GM18873 (cell line): ENCODE measurements at regions not wholly inside any gene's neighbourhood (a gene's known extent, or its start where the extent isn't known, plus 50 kb on each side); places are given as distances from the start of the nearest gene placed in this dataset.
A peak's percentile ranks its signal among the peaks of the same experiment; 100 is the strongest.

ENCODE experiments used
- ATAC-seq: cut with Tn5 transposase; IDR thresholded peaks from one replicate; pipeline ENCODE4 v1.9.1; 2021; ENCODE audit warnings: mild to moderate bottlenecking, moderate library complexity, moderate number of reproducible peaks; ENCODE audit not compliant: unreplicated experiment, low FRiP score

DNA sequence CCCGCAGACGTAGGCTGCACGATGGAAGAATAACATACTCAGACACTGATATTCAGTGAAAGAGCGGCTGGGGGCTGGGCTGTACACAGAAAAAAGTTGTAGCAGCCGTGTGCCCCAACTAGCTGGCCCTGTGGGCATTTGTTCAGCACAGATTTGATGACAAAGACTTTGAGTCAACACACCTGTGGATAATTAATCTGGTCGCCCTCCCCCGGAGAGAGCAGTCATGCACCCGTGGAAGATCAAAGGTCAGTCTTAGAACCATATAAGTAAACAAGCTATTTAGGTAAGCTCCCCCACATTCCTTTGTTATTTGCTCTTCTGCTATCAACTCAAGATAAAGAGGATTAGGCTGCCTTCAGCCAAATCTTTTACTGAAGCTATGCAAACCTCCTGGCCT lies 148.4 kb upstream of the HMCN1 start:
- ATAC-seq = no peak

DNA sequence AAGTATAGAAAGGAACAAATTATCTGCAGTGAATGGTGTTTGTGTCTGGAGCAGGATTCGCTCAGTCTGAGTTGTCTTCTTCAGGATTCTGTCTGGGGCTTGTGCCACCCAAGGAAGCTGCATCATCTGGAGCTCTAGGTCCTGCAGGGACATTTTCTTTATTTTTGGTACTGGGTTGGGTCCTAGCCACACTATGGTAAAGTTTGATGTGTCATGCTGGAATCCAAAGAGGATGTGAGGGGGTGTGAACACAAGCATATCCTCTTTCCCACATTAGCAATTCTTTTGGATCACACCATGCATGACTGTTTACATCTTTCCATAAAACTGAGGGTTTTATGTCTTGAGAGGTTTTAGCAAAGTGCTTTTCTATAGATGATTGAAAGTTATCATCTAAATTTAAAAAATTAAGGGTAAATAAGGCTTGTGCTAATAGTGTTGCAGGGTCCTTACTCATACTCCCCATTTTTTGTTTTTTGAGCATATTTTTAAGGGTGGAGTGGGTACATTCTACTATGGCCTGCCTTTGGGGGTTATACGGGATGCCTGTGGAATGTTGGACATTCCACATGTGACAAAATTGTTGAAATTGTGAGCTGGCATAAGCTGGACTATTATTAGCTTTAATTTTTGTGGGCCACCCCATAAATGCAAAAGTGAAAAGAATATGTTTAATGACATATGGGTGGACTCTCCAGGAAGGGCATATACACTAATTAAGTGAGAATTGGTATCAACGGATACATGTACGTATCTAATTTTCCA lies 152.0 kb upstream of the HMCN1 start:
- no peak for ATAC-seq

DNA sequence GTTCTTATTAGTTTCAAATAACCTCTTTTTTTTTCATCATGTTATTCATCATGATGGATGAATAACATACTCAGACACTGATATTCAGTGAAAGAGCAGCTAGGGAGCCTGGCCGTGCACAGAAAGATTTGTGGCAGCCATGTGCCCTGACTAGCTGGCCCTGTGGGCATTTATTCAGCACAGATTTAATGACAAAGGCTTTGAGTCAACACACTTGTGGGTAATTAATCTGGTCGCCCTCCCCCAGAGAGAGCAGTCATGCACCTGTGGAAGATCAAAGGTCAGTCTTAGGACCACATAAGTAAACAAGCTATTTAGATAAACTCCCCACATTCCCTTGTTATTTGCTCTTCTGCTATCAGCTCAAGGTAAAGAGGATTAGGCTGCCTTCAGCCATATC lies 153.2 kb upstream of the HMCN1 start:
- no peak for ATAC-seq

- ATAC-seq = no peak
Measured at GRCh38 chr1:185578293-185578692, 155.9 kb upstream of the HMCN1 start.

DNA sequence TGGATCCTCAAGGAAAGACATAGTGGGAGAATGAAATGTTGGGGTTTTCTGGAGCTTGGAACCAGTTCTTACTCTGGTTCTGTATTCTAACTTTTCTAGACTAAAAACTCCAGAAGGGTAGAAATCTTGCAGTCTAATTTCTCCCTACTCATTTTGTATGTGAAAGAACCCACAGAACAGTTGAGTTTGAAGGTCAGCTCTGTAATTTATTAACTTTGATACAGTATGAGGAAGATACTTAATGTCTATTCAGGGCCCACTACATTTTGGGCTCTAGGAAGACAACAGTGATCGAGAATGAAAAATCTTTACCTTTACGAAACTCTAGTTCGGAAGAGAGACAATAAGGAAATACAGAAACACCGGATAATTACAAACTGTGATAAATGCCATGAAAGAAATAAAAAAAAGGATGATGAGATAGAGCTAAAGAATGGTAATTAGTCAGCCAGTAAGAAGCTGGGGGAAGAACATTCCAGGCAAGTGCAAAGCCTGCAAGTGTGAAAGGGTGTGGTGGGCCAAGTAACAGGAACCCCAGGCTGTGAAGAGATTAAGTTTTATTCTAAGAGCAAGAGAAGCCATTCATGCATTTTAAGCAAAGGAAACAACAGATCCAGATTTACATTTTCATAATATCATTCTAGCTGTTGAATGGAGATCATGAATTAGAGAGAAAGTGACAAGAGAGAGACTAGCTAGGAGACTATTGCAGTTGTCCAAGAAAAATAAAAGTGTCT lies 159.9 kb upstream of the HMCN1 start:
- ATAC-seq = no peak

GRCh38 chr1:185573677-185574076 lies 160.5 kb upstream of the HMCN1 start:
- ATAC-seq = no peak

DNA sequence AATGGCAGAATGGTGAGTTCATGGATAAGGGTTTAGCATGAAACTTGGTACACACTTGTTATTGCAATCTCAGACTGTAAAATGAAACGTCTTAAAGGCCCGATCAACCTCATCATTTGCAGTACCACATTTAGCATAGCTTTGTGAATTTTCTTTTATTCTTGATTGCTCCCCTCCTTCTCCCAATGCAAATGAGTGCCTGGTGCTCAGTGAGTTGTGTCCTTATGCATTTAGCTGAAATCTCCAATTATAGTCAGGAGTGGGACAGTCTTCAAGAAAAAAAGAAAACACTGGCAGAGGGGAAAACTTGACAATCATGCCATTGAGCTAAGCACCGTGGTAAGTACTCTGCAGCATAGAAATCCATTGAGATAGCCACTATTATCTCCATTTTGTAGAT lies 161.0 kb upstream of the HMCN1 start:
- no peak for ATAC-seq

GRCh38 chr1:185570962-185571361 lies 163.2 kb upstream of the HMCN1 start:
- ATAC-seq = no peak

DNA sequence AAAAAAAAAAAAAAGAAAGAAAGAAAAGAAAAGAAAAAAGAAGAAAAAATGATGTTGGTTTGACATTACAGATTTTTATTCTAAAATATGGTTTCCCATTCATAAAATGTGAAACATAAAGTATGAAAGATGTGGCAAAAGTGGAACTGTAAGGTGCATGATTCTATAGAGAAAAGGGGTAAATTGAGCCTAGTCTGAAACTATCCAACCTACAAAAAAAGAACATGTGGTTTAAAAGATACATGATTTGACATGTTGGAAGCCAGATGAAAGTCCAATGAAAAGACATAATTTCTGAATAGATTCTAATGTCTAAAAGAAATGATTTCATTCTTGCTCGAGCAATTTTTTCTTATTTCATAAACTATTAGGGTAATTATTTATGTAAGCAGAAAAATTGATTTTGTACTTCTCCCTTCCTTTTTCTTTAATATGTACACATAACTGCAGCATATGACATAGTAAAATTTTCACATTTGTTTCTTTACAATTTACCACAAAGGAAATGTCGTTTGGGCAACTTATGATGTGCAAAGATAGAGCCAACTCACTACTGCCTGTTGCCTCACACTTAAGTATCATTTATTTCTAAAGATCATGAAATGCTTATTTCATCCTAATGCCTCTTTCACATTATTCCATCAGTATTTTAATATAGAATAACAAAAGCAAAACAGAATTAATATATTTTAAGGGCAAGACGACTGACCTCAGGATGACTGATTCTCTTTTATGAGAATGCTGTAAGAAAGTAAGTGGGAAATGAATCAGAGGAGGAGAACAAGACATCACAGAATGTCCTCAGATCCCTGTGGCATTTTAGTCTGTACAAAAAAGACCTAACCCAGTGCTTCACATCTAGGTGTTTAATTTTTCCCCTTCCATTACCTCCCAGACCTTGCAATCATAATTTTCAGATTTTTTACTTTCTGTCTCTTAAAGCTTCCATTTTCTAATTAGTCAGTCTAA lies 165.8 kb upstream of the HMCN1 start:
- no peak for ATAC-seq

- ATAC-seq = no peak
Measured at GRCh38 chr1:185567440-185567839, 166.8 kb upstream of the HMCN1 start.

DNA sequence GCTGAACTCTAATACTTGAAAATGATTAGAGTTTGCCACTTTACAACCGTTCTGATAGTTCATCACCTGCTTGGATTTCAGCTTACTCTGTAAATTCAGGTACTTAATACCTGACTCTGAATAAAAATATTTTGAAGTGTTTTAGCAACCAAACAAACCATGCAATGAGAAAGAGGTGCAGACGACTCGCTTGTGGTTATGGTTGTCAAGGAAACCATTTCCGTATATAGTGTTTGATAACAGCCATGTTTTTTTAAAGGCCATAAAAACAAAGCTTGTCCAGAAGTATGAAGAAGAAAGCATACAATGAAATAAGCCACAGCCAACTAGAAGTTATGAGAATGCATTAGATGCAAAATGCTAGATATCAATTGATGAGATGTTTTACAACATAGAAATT lies 167.2 kb upstream of the HMCN1 start:
- ATAC-seq = no peak

DNA sequence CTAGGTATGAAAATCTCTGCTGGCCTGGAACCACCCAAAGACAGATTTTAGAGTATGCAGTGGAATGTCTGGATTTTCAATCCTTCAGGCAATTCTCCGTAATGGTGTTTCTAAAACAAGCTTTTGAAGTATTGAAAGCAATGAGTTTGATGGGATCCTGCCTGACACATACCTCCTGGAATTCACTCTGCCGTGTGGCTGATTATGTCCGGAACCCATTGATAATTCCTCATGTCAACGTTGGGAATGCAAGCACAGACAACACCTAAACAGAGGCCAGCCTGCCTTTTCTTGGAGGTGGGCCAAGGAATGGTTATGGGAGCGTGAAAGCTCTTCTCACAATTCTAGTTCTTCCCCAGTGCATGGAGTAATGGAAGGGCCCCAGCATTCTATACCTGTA lies 168.9 kb upstream of the HMCN1 start:
- no peak for ATAC-seq

GRCh38 chr1:185564816-185565215 lies 169.4 kb upstream of the HMCN1 start:
- no peak for ATAC-seq

DNA sequence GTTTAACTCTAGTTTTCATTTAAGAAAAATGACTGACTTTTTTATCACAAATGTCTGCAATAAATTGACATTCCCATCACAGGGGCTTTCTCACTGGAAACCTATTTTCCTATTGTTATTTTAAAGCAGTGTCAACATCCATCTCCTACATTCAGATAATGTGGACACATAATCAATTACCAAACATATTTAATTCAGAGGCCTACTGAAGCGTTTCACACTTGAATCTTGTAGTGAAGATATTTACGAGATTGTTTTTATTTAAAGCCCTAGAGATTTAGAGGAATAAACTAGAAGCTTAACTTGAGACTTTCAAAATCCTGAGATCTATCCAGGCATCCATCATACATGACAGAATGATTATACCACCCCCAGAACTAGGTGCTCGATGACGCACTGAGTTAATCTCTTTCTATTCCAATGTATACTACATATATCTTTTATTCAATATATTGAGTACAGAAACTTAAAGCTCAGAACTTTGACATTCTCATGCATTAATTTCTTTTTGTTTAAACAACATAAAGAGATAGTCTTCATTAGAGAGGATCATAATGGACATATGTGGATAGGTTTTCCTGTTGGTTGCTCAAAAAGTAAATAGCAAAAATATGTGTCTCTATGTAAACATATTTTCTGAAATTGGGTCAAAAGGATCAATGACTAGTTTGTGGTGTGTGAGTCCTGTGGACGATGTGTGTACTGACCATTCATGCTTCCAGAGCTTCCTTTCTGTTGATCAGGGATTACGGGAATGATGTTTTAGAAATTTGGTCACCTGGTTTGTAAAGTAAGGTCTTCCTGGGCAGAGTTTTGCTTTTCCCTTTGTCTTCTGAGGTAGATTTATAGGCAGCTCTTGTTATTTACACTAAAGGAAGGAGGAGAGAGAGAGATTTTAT lies 171.5 kb upstream of the HMCN1 start:
- no peak for ATAC-seq

DNA sequence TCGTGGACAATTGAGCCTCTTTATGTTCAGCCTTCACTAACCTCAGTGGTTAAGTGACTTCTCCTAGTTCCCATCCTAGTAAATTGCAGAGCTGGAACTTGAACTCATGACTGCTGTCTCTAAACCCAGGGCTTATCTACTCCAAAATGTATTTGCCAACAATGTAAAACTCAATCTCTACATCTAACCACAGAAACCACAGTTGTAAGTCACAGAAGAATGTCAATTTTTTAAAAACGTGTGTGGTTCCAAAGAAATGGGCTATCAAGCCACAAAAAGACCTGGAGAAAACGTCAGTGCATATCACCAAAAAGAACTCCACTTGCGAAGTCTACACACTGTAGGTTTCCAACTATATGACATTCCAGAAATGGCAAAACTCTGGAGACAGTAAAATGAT lies 172.6 kb upstream of the HMCN1 start:
- no peak for ATAC-seq

GRCh38 chr1:185560760-185561159 lies 173.4 kb upstream of the HMCN1 start:
- ATAC-seq = no peak

GRCh38 chr1:185559684-185560331 lies 174.4 kb upstream of the HMCN1 start:
- peak; percentile 99 for ATAC-seq

DNA sequence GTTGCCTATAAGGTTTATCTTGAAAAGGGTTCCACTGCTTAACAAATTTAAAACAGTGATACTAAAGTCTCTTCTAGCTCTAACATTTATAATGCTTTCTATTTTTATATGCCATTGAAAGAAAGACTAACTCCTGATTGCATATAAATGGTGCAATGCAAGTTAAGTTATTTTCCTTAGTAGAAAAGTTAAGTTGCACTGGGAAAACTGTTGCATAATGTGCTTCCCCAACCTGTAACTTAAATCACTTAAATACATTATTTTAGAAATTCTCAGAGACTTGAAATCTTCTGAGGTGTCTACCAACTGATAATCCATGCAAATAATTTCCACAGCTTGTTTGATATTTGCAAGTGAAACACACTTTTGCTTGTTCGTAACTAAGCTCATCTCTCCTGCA lies 175.0 kb upstream of the HMCN1 start:
- no peak for ATAC-seq

DNA sequence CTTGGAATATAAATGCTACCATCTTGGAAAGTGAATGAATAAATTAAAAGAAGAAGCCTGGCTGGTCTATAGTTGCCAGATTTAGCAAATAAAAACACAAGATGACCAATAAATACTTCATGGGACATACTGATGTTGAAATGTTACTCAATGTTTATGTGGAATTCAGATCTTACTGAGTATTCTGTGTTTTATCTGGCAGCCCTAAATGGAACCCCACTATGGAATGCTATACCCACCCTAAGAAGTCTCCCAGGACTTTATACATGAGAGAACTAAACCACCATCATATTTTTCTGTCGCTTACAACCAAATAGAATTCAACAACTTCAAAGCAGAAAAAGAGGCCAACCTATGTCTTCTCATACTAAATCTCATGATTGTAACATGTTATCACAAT lies 177.6 kb upstream of the HMCN1 start:
- no peak for ATAC-seq

DNA sequence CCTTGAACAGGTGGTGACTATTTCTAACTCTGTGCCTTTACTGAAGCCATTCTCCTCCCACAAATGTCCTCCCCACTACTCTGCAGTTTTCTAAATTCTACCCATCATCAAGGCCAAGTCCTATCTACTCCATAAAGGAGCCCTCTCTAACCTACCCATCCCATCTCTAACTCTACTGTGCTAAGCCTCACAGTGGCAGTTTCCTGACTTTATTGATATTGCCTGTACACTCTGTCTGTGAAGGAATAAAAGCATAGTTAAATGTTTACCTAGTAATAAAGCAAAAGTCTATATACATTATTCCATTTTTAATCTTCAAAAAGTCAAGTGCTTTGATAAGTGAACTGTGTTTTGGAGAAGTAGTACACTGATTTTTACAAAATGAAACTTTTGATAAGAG lies 178.4 kb upstream of the HMCN1 start:
- no peak for ATAC-seq
